Right lobe of liver (tissue), 6 donors: ENCODE measurements at regions not wholly inside any gene's neighbourhood (a gene's known extent, or its start where the extent isn't known, plus 50 kb on each side); places are given as distances from the start of the nearest gene placed in this dataset.

Source experiments
- ATAC-seq, 4 donors: fragments of 200-7000 bp; cut with Tn5 transposase; one replicate each; pipeline ENCODE4 v1.9.1; 2020; ENCODE audit warnings: mild to moderate bottlenecking in 4 of 4, moderate library complexity in 4 of 4
- DNase-seq, 3 donors: peaks; one replicate each; pipeline ENCODE4 v3.0.0-alpha.2; 2020
- H3K27ac ChIP-seq, 3 donors: fragments of 200-600 bp; one replicate each; pipeline ENCODE4 v1.8.0; 2022
- H3K27me3 ChIP-seq, 2 donors: fragments of 200-600 bp; one replicate each; pipeline ENCODE4 v1.8.0; 2022
- H3K36me3 ChIP-seq, 4 donors: fragments of 200-600 bp; sonication (generic) in 1 of 4; one replicate each; pipeline versions ENCODE4 v1.5.1 to v1.8.0; 2017 to 2022; ENCODE audit warnings: control low read depth in 1 of 4
- H3K4me1 ChIP-seq, 4 donors: fragments of 200-600 bp; sonication (generic) in 1 of 4; one replicate each; pipeline versions ENCODE4 v1.5.1 to v1.8.0; 2017 to 2022; ENCODE audit warnings: control low read depth in 1 of 4
- H3K4me3 ChIP-seq, 3 donors: fragments of 200-600 bp; one replicate each; pipeline ENCODE4 v1.8.0; 2022
- H3K9me3 ChIP-seq, 4 donors: fragments of 200-600 bp; sonication (generic) in 1 of 4; one replicate each; pipeline versions ENCODE4 v1.5.1 to v1.8.0; 2017 to 2022; ENCODE audit warnings: control low read depth in 1 of 4
- POLR2A ChIP-seq: fragments of 450-650 bp; IDR thresholded peaks from one replicate; pipeline ENCODE4 v1.6.1; 2017; ENCODE audit warnings: antibody characterized with exemption, mild to moderate bottlenecking
- WGBS: methylation state at CpG from one replicate; pipeline ENCODE4 v1.1.6; 2018; ENCODE audit warnings: low coverage, low lambda C conversion rate; ENCODE audit not compliant: insufficient coverage; ENCODE audit errors: missing lambda C conversion rate; 5-methylcytosine and 5-hydroxymethylcytosine counted together
- intact Hi-C, 2 donors: fragments of 100-400 bp; cut with DNase I; formaldehyde crosslinking; loops; one replicate each; pipeline versions ENCODE4 v1.11.2 to v1.14.1; 2022
- TF ChIP-seq, protein P1 (sequence below), 4 donors: fragments of 200-600 bp in 3 of 4; fragments of 450-650 bp in 1 of 4; IDR thresholded peaks; one replicate each; pipeline versions ENCODE4 v1.5.1 to v1.8.0; 2016 to 2022; ENCODE audit warnings: antibody characterized with exemption in 4 of 4, mild to moderate bottlenecking in 2 of 4
- donor health status: DM: no; HTN: yes; CAD: no.
- donor health status: DM: no; HTN: no; CAD: no.
- donor health status: DM: no; HTN: no; CAD: no.
- donor health status: DM: no; HTN: yes; CAD: no.
- donor health status: DM: no; HTN: yes; CAD: no.

DNA sequence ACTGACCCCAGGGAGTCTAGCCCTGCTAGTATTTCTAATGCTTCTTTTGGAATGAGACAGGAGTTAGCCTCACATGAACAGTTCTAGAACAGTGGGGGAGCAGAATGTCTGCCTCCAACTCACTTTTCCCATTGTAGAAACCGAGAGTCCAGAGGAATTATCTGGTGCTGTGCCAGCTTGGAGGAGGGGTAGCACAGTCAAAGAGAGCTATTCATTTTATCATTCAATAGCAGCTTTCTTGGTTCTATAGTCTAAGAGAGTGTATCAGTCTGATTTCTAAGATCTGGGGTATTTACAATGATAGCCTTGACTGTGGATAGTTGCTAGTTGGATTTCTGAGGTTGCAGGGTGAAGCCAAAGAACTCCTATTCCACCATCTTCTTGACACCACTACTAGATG lies 448.2 kb downstream of the RFPL4B start:
- ATAC-seq (no peak), DNase-seq (no peak)
- Histone ChIP-seq H3K27me3 (no peaks in the 10 kb centered on the region), H3K4me3 (no peak overlapping the region), H3K27ac (no peak overlapping the region), H3K9me3 (no peaks in the 10 kb centered on the region), H3K36me3 (no peaks in the 10 kb centered on the region), H3K4me1 (no peaks in the 10 kb centered on the region)
- no peak for TF ChIP-seq POLR2A
- TF ChIP-seq, protein P1, sequence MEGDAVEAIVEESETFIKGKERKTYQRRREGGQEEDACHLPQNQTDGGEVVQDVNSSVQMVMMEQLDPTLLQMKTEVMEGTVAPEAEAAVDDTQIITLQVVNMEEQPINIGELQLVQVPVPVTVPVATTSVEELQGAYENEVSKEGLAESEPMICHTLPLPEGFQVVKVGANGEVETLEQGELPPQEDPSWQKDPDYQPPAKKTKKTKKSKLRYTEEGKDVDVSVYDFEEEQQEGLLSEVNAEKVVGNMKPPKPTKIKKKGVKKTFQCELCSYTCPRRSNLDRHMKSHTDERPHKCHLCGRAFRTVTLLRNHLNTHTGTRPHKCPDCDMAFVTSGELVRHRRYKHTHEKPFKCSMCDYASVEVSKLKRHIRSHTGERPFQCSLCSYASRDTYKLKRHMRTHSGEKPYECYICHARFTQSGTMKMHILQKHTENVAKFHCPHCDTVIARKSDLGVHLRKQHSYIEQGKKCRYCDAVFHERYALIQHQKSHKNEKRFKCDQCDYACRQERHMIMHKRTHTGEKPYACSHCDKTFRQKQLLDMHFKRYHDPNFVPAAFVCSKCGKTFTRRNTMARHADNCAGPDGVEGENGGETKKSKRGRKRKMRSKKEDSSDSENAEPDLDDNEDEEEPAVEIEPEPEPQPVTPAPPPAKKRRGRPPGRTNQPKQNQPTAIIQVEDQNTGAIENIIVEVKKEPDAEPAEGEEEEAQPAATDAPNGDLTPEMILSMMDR (IDR thresholded peaks at IDR 0.05) = no peak
- intact Hi-C loops = no loop called here
- WGBS = no CpG with 5 or more reads among the region's 1 CpG

DNA sequence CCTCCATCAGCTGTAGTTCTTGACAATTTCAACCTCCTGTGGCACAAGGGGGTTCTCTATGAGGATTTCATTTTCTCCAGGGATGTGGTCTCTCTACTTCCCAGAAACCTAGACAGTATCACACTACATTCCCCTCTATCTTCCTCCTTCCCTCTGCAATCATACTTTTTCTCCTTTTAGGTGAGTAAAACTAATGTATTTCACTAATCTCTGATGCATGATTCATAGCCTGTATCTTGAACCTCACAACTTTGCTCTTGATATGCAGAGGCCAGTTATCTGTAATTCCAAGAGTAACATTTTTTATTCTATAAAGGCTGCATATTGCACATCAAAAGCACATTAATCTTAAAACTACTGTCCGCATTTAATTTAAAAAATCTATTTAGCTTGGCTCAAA lies 449.6 kb downstream of the RFPL4B start:
- Histone ChIP-seq H3K27ac (no peak overlapping the region), H3K36me3 (no peaks in the 10 kb centered on the region), H3K4me3 (no peak overlapping the region), H3K9me3 (no peaks in the 10 kb centered on the region), H3K27me3 (no peaks in the 10 kb centered on the region), H3K4me1 (no peaks in the 10 kb centered on the region)
- intact Hi-C loops = no loop called here
- no peak for TF ChIP-seq POLR2A
- TF ChIP-seq, protein P1 (IDR thresholded peaks at IDR 0.05) = no peak
- DNase-seq (no peak), ATAC-seq (no peak)
- 36% methylated on average over 1 of the region's 1 CpG for WGBS

DNA sequence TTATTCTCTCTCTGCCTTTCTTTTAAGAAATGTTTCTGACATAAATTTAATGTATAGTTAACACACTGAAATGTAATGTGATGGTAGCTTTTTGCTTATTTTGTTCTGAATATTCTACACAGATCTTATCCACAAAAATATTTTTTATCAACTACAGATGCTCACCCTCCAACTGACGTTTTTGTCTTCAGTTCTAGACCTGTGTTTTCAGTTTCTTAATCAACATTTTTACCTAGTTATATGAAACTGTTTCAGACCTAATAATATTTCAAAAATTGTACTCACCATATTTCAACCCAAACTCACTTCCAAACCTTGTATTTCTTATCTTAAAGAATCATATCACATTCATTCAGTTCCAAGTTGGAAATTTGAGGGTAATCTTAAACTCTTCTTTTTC lies 452.8 kb downstream of the RFPL4B start:
- ATAC-seq = no peak
- WGBS = 35% methylated on average over 1 of the region's 1 CpG
- no peak for DNase-seq
- Histone ChIP-seq H3K27me3 (no peaks in the 10 kb centered on the region), H3K4me3 (no peak overlapping the region), H3K9me3 (no peaks in the 10 kb centered on the region), H3K4me1 (no peaks in the 10 kb centered on the region), H3K36me3 (no peaks in the 10 kb centered on the region), H3K27ac (no peak overlapping the region)
- intact Hi-C loops = no loop called here
- no peak for TF ChIP-seq POLR2A
- TF ChIP-seq, protein P1 (IDR thresholded peaks at IDR 0.05) = no peak

DNA sequence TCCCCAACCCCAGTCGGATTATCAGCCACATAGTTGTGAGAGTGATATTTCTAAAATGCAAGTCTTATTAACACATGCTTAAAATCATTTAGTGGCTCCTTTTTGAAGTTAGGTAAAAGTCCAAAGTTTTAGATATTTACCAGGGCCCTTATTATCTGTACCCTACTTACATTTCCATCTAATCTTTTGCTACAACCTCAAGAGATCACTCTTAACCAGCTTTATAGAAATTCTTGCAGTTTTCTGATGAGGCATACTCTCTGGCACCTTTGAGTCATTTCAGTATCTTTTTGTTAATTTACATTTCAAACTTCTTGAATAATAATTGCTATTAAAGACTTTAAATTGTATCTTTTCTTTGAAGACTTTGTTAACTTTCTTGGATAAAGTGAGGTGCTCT lies 453.3 kb downstream of the RFPL4B start:
- Histone ChIP-seq H3K27me3 (no peaks in the 10 kb centered on the region), H3K4me3 (no peak overlapping the region), H3K27ac (no peak overlapping the region), H3K36me3 (no peaks in the 10 kb centered on the region), H3K9me3 (no peaks in the 10 kb centered on the region), H3K4me1 (no peaks in the 10 kb centered on the region)
- DNase-seq = no peak
- WGBS = 50% methylated on average over 1 of the region's 1 CpG
- TF ChIP-seq, protein P1 (IDR thresholded peaks at IDR 0.05) = no peak
- TF ChIP-seq POLR2A = no peak
- no peak for ATAC-seq
- intact Hi-C loops = no loop called here

DNA sequence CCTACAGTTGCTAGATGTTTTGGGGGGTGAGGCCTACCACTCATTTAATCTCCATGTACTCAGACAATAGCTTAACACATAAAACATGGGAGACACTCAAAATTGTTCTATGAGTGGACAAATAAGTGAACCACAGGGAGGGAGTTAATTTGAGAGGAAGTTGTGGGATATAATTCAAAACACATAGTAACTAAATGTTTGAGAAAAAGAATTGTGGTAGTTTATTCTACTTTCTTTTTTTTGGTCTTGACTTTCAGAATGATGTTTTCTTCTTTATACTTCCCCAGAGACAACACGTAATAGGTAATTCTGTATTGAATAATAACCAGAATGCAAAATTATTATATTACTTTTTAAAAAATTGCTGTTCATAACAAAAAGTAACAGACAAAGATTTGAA lies 453.8 kb downstream of the RFPL4B start:
- no peaks in the 10 kb centered on the region for H3K9me3 ChIP-seq
- TF ChIP-seq POLR2A = no peak
- TF ChIP-seq, protein P1 (IDR thresholded peaks at IDR 0.05) = no peak
- no peak overlapping the region for H3K4me3 ChIP-seq
- DNase-seq (no peak), ATAC-seq (no peak)
- no peaks in the 10 kb centered on the region for H3K27me3 ChIP-seq
- H3K4me1 ChIP-seq = no peaks in the 10 kb centered on the region
- H3K27ac ChIP-seq = no peak overlapping the region
- intact Hi-C loops = no loop called here
- no peaks in the 10 kb centered on the region for H3K36me3 ChIP-seq
- 57% methylated on average over 1 of the region's 1 CpG for WGBS
